ENCODE measurements at regions not wholly inside any gene's neighbourhood (a gene's known extent, or its start where the extent isn't known, plus 50 kb on each side); places are given as distances from the start of the nearest gene placed in this dataset.

GRCh38 chr3:25911525-25912295, 121.8 kb downstream of the OXSM start:
- TF ChIP-seq CTCF (IDR thresholded peaks at IDR 0.05) (no peak), ZFX (IDR thresholded peaks at IDR 0.05; ENCODE audit: borderline replicate concordance) (no peak)
